ENCODE measurements at regions not wholly inside any gene's neighbourhood (a gene's known extent, or its start where the extent isn't known, plus 50 kb on each side); places are given as distances from the start of the nearest gene placed in this dataset.

DNA sequence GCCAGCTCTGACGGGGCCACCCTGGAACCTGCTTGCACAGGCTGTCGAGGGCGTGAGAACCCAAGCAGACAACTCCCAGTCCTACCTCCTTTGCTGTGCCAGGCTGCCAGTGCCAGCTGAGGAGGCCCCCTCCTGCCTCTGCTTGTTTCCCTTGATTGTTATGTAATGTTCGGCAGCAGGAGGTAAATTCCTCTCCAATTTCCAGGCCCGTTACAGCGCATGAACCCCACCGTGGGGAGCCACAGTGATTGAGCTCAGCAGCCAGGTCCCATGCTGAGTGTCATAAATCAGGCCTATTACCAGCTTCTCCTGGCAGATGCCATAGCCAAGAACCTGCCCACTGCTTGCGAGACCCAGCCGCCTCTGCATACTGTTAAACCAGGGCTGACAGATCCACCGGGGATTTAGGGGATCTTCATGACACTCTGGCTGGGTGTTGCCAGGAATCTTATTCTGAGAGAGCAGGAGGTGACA, 320.5 kb downstream of the DHX35 start:
- DNase-seq, result no peak
- 10 to 16% methylated on average over 10 of the region's 10 CpGs for WGBS, 2 experiments (ENCODE audit: low coverage in 1 of 2, low lambda C conversion rate in 2 of 2, missing lambda C conversion rate in 2 of 2)
- Histone ChIP-seq H3K36me3 (ENCODE audit: low read depth) (no peaks in the 10 kb centered on the region), H3K4me1 (ENCODE audit: insufficient read depth) (no peaks in the 10 kb centered on the region), H4K20me1 (ENCODE audit: insufficient read depth) (no peaks in the 10 kb centered on the region), H3K27me3 (replicated peaks; ENCODE audit: insufficient read depth) (no peaks in the 10 kb centered on the region), H3F3A (ENCODE audit: insufficient read depth) (no peaks in the 10 kb centered on the region), H2AFZ (no peak overlapping the region), H3K79me2 (ENCODE audit: insufficient read depth) (no peaks in the 10 kb centered on the region), H3K9me2 (ENCODE audit: insufficient read depth) (no peaks in the 10 kb centered on the region), H3K4me2 (ENCODE audit: unreplicated experiment) (no peak overlapping the region), H3K9me3 (ENCODE audit: low read depth) (no peaks in the 10 kb centered on the region), H3K27ac (no peak overlapping the region), H3K4me3 (no peak overlapping the region), H3K9ac (no peak overlapping the region)
- TF ChIP-seq EZH2phosphoT487 (IDR thresholded peaks at IDR 0.05; ENCODE audit: insufficient read depth, low read depth) (no peak), EZH2 (IDR thresholded peaks at IDR 0.05; ENCODE audit: insufficient read depth, poor library complexity, severe bottlenecking) (no peak)
- in situ Hi-C loops (cut with MboI), result no loop called here

DNA sequence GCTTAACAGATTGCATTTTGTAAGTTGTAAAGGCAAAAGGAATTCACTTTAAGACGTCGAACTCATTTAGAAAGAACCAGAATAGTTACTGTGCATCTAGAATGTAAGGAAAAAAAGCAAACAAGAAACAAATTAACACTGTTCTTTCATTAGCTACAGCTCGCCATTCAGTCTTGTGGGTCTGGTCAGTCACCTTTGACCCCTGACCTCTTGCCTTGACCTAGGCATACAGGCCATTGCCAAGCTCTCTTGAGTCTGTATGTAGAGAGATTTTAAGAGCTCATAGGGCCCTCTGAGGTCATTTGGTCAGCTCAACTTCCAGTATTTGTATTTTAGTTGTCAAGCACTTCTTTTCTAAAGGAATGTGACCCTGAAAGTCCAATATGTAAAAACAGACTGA, 318.7 kb downstream of the DHX35 start:
- no peaks in the 10 kb centered on the region for H3K9me2 ChIP-seq (ENCODE audit: insufficient read depth)
- no peak overlapping the region for H3K9ac ChIP-seq
- no peak overlapping the region for H3K4me2 ChIP-seq (ENCODE audit: unreplicated experiment)
- no peaks in the 10 kb centered on the region for H3K4me1 ChIP-seq (ENCODE audit: insufficient read depth)
- no peaks in the 10 kb centered on the region for H3K9me3 ChIP-seq (ENCODE audit: low read depth)
- H3K36me3 ChIP-seq (ENCODE audit: low read depth), result no peaks in the 10 kb centered on the region
- H4K20me1 ChIP-seq (ENCODE audit: insufficient read depth), result no peaks in the 10 kb centered on the region
- DNase-seq, result no peak
- H3K27me3 ChIP-seq (replicated peaks; ENCODE audit: insufficient read depth), result no peaks in the 10 kb centered on the region
- H3F3A ChIP-seq (ENCODE audit: insufficient read depth), result no peaks in the 10 kb centered on the region
- 71 to 75% methylated on average over 3 of the region's 3 CpGs for WGBS, 2 experiments (ENCODE audit: low coverage in 1 of 2, low lambda C conversion rate in 2 of 2, missing lambda C conversion rate in 2 of 2)
- no peak overlapping the region for H3K4me3 ChIP-seq
- no peak overlapping the region for H2AFZ ChIP-seq
- no peak overlapping the region for H3K27ac ChIP-seq
- H3K79me2 ChIP-seq (ENCODE audit: insufficient read depth), result no peaks in the 10 kb centered on the region
- TF ChIP-seq EZH2 (IDR thresholded peaks at IDR 0.05; ENCODE audit: insufficient read depth, poor library complexity, severe bottlenecking), result no peak
- TF ChIP-seq EZH2phosphoT487 (IDR thresholded peaks at IDR 0.05; ENCODE audit: insufficient read depth, low read depth), result no peak
- in situ Hi-C loops (cut with MboI), result no loop called here

DNA sequence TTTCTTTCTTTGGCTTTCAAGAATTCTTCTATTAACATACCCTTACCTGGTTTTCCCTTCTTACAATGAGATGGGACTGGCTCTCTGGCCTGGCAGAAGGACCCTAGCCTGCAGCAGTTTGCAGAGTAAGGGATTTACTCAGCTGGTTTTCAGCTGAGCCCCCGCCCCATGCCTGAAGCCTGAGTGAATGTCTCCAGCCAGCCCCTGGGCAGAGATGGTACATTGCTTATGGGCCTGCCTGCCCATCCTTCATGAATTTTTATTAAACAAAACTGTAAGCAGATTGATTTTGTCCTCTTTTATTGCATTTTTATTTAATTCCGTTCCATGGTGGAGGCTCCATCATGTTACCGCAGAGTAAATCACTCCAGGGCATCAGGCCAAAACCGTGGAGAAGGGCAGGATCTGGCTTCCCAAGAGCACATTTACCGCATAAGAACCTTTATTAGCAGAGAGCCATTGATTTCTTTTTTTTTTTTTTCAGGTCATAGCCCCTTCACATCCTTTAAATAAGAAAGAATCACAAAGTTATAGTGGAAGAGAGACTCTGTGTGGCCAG, 316.2 kb downstream of the DHX35 start:
- no peak overlapping the region for H3K9ac ChIP-seq

DNA sequence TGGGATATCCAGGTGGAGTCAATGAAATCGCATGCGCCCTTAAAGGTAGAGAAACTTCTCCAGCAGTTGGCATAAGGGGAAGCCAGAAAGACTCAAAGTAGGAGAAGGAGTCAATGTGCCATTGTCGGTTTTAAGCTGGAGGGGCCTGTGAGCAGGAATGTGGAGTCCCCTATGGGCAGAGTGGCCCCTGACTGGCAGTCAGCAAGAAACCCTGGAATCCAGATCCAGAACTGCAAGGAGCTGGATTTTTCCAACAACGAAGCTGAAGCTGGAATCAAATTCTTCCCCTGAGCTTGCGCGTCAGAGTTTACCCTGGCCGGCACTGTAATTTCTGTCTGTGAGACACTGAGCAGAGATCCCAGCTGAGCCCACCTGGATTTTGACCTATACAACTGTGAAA, 315.0 kb downstream of the DHX35 start:
- H3K4me1 ChIP-seq (ENCODE audit: insufficient read depth), result no peaks in the 10 kb centered on the region
- H4K20me1 ChIP-seq (ENCODE audit: insufficient read depth), result no peaks in the 10 kb centered on the region
- H3K9me2 ChIP-seq (ENCODE audit: insufficient read depth), result no peaks in the 10 kb centered on the region
- H3K9ac ChIP-seq, result no peak overlapping the region
- no peaks in the 10 kb centered on the region for H3F3A ChIP-seq (ENCODE audit: insufficient read depth)
- H3K27me3 ChIP-seq (replicated peaks; ENCODE audit: insufficient read depth), result no peaks in the 10 kb centered on the region
- no peak for DNase-seq
- H3K27ac ChIP-seq, result no peak overlapping the region
- H3K4me2 ChIP-seq (ENCODE audit: unreplicated experiment), result no peak overlapping the region
- no peaks in the 10 kb centered on the region for H3K36me3 ChIP-seq (ENCODE audit: low read depth)
- H3K4me3 ChIP-seq, result no peak overlapping the region
- H3K79me2 ChIP-seq (ENCODE audit: insufficient read depth), result no peaks in the 10 kb centered on the region
- TF ChIP-seq EZH2phosphoT487 (IDR thresholded peaks at IDR 0.05; ENCODE audit: insufficient read depth, low read depth), result no peak
- no peak for TF ChIP-seq EZH2 (IDR thresholded peaks at IDR 0.05; ENCODE audit: insufficient read depth, poor library complexity, severe bottlenecking)
- WGBS, 2 experiments (ENCODE audit: low coverage in 1 of 2, low lambda C conversion rate in 2 of 2, missing lambda C conversion rate in 2 of 2), result 58 to 67% methylated on average over 7 of the region's 7 CpGs
- no peaks in the 10 kb centered on the region for H3K9me3 ChIP-seq (ENCODE audit: low read depth)
- H2AFZ ChIP-seq, result no peak overlapping the region
- in situ Hi-C loops (cut with MboI), result no loop called here

More for the DNA sequence above, 316.2 kb downstream of the DHX35 start:
- 52 to 55% methylated on average over 5 of the region's 5 CpGs for WGBS, 2 experiments (ENCODE audit: low coverage in 1 of 2, low lambda C conversion rate in 2 of 2, missing lambda C conversion rate in 2 of 2)
- Histone ChIP-seq H3F3A (ENCODE audit: insufficient read depth) (no peaks in the 10 kb centered on the region), H3K9me3 (ENCODE audit: low read depth) (no peaks in the 10 kb centered on the region), H3K4me2 (ENCODE audit: unreplicated experiment) (no peak overlapping the region), H3K9me2 (ENCODE audit: insufficient read depth) (no peaks in the 10 kb centered on the region), H3K79me2 (ENCODE audit: insufficient read depth) (no peaks in the 10 kb centered on the region), H2AFZ (no peak overlapping the region), H3K36me3 (ENCODE audit: low read depth) (no peaks in the 10 kb centered on the region), H3K4me3 (no peak overlapping the region), H3K4me1 (ENCODE audit: insufficient read depth) (no peaks in the 10 kb centered on the region), H3K27me3 (replicated peaks; ENCODE audit: insufficient read depth) (no peaks in the 10 kb centered on the region), H4K20me1 (ENCODE audit: insufficient read depth) (no peaks in the 10 kb centered on the region), H3K27ac (no peak overlapping the region)
- TF ChIP-seq EZH2 (IDR thresholded peaks at IDR 0.05; ENCODE audit: insufficient read depth, poor library complexity, severe bottlenecking) (no peak), EZH2phosphoT487 (IDR thresholded peaks at IDR 0.05; ENCODE audit: insufficient read depth, low read depth) (no peak)
- no peak for DNase-seq
- in situ Hi-C loops (cut with MboI), result no loop called here
